Pancreas (tissue), 10 donors: ENCODE measurements at regions not wholly inside any gene's neighbourhood (a gene's known extent, or its start where the extent isn't known, plus 50 kb on each side); places are given as distances from the start of the nearest gene placed in this dataset.

ENCODE experiments used
- ATAC-seq, 4 donors: fragments of 200-7000 bp; cut with Tn5 transposase; one replicate each; pipeline versions ENCODE4 v1.8.0 to v1.9.1; 2020; ENCODE audit warnings: mild to moderate bottlenecking in 4 of 4, moderate library complexity in 4 of 4
- DNase-seq, 6 donors: peaks; one replicate each; pipeline ENCODE4 v3.0.0-alpha.2; 2020
- FAIRE-seq: peaks from 2 replicates; lab custom pipeline; 2012; peaks lifted over from hg19 to GRCh38; lab: Jason Lieb, UNC
- H3K27ac ChIP-seq, 4 donors: fragments of 200-600 bp; sonication (generic); 1 replicate in 3 of 4; 2 replicates in 1 of 4; pipeline versions ENCODE4 v1.5.0 to v1.8.0; 2020
- H3K27me3 ChIP-seq, 4 donors: fragments of 200-600 bp; one replicate each; pipeline ENCODE4 v1.8.0; 2021
- H3K36me3 ChIP-seq, 3 donors: fragments of 200-600 bp; sonication (generic) in 1 of 3; one replicate each; pipeline versions ENCODE4 v1.5.0 to v1.8.0; 2020 to 2021
- H3K4me1 ChIP-seq, 3 donors: fragments of 200-600 bp; one replicate each; pipeline ENCODE4 v1.8.0; 2021
- H3K4me3 ChIP-seq, 4 donors: fragments of 200-600 bp; sonication (generic) in 2 of 4; one replicate each; pipeline versions ENCODE4 v1.5.0 to v1.8.0; 2020 to 2021
- H3K9me3 ChIP-seq, 4 donors: fragments of 200-600 bp; one replicate each; pipeline ENCODE4 v1.8.0; 2021
- CTCF ChIP-seq, 4 donors: fragments of 200-600 bp; sonication (generic) in 3 of 4; IDR thresholded peaks; one replicate each; pipeline versions ENCODE4 v1.5.0 to v1.8.0; 2021; ENCODE audit warnings: antibody characterized with exemption in 4 of 4
- WGBS, 2 donors: extraction: QIAGEN DNeasy Blood & Tissue Kit; methylation state at CpG; one replicate each; pipeline ENCODE4 v1.1.7; 2013; 5-methylcytosine and 5-hydroxymethylcytosine counted together
- intact Hi-C, 3 donors: fragments of 100-400 bp; cut with DNase I; formaldehyde crosslinking; loops; one replicate each; pipeline versions ENCODE4 v1.11.1 to v1.14.2; 2022
- donor health status: healthy with polysubstance abuse.
- donor health status: DM: no; HTN: no; CAD: no; lungs with moderate emphysema.
- donor health status: DM: no; HTN: no; CAD: no.
- donor health status: control.
- donor health status: control.
- donor health status: Bipolar disorder and iron deficiency.
- donor health status: DM: yes; HTN: yes; CAD: no.
- donor health status: DM: no; HTN: no; CAD: no.
- donor health status: DM: no; HTN: no; CAD: no.
- donor health status: DM: yes; HTN: yes; CAD: no.

GRCh38 chr3:164174059-164174458 lies 904.2 kb downstream of the SI start:
- no peak for ATAC-seq
- no peak for DNase-seq
- Histone ChIP-seq H3K9me3 (no peaks in the 10 kb centered on the region), H3K4me1 (no peaks in the 10 kb centered on the region), H3K27ac (no peak overlapping the region), H3K4me3 (no peak overlapping the region), H3K27me3 (no peaks in the 10 kb centered on the region), H3K36me3 (no peaks in the 10 kb centered on the region)
- intact Hi-C loops = no loop called here
- no peak for FAIRE-seq
- WGBS, 2 donors = 87 to 88% methylated on average over 1 of the region's 1 CpG
- no peak for TF ChIP-seq CTCF (IDR thresholded peaks at IDR 0.05)

- ATAC-seq (no peak), DNase-seq (no peak), FAIRE-seq (no peak)
- no peaks in the 10 kb centered on the region for H3K27me3 ChIP-seq
- H3K9me3 ChIP-seq = no peaks in the 10 kb centered on the region
- H3K4me3 ChIP-seq = no peak overlapping the region
- 88 to 91% methylated on average over 1 of the region's 1 CpG for WGBS, 2 donors
- no peaks in the 10 kb centered on the region for H3K36me3 ChIP-seq
- intact Hi-C loops = no loop called here
- TF ChIP-seq CTCF (IDR thresholded peaks at IDR 0.05) = no peak
- H3K4me1 ChIP-seq = no peaks in the 10 kb centered on the region
- H3K27ac ChIP-seq = no peak overlapping the region
These were observed 922.9 kb downstream of the SI start for GRCh38 chr3:164155400-164155799.

- no peaks in the 10 kb centered on the region for H3K9me3 ChIP-seq
- H3K27me3 ChIP-seq = no peaks in the 10 kb centered on the region
- H3K27ac ChIP-seq = no peak overlapping the region
- 57 to 71% methylated on average over 2 of the region's 2 CpGs for WGBS, 2 donors
- TF ChIP-seq CTCF (IDR thresholded peaks at IDR 0.05) = no peak
- intact Hi-C loops = no loop called here
- H3K4me1 ChIP-seq = no peaks in the 10 kb centered on the region
- H3K36me3 ChIP-seq = no peaks in the 10 kb centered on the region
- DNase-seq (no peak), ATAC-seq (no peak), FAIRE-seq (no peak)
- no peak overlapping the region for H3K4me3 ChIP-seq
These were observed 933.5 kb downstream of the SI start for GRCh38 chr3:164144824-164145223.

GRCh38 chr3:164132878-164133277 lies 945.4 kb downstream of the SI start:
- 80 to 91% methylated on average over 1 of the region's 1 CpG for WGBS, 2 donors
- no peaks in the 10 kb centered on the region for H3K4me1 ChIP-seq
- H3K27ac ChIP-seq = no peak overlapping the region
- FAIRE-seq (no peak), DNase-seq (no peak), ATAC-seq (no peak)
- no peak for TF ChIP-seq CTCF (IDR thresholded peaks at IDR 0.05)
- H3K36me3 ChIP-seq = no peaks in the 10 kb centered on the region
- H3K4me3 ChIP-seq = no peak overlapping the region
- no peaks in the 10 kb centered on the region for H3K9me3 ChIP-seq
- H3K27me3 ChIP-seq = no peaks in the 10 kb centered on the region
- intact Hi-C loops = no loop called here

- no peak overlapping the region for H3K4me3 ChIP-seq
- H3K4me1 ChIP-seq = no peaks in the 10 kb centered on the region
- no peak for TF ChIP-seq CTCF (IDR thresholded peaks at IDR 0.05)
- no peak for ATAC-seq
- DNase-seq = peak in 2 of 6 donors; percentile 6 to 33
- H3K27me3 ChIP-seq = no peaks in the 10 kb centered on the region
- no peaks in the 10 kb centered on the region for H3K36me3 ChIP-seq
- H3K27ac ChIP-seq = no peak overlapping the region
- intact Hi-C loops = no loop called here
- FAIRE-seq = no peak
- H3K9me3 ChIP-seq = no peaks in the 10 kb centered on the region
- WGBS, 2 donors = 75 to 79% methylated on average over 8 of the region's 8 CpGs
These were observed 964.6 kb downstream of the SI start for GRCh38 chr3:164113371-164114332.
